HUES6 (cell line): ENCODE measurements at regions not wholly inside any gene's neighbourhood (a gene's known extent, or its start where the extent isn't known, plus 50 kb on each side); places are given as distances from the start of the nearest gene placed in this dataset.

ENCODE experiments used
- H3K27ac ChIP-seq: 2 replicates; pipeline ENCODE4 v1.7.0; 2013; ENCODE audit warnings: low read depth, mild to moderate bottlenecking, low read length, inconsistent platforms
- H3K27me3 ChIP-seq: 2 replicates; pipeline ENCODE4 v1.6.1; 2013; ENCODE audit warnings: low read length; ENCODE audit not compliant: control insufficient read depth, insufficient read depth
- H3K36me3 ChIP-seq: 2 replicates; pipeline ENCODE4 v1.6.1; 2013; ENCODE audit warnings: low read length; ENCODE audit not compliant: control insufficient read depth, insufficient read depth
- H3K4me1 ChIP-seq: 2 replicates; pipeline ENCODE4 v1.6.1; 2013; ENCODE audit warnings: low read length; ENCODE audit not compliant: control insufficient read depth, insufficient read depth
- H3K4me3 ChIP-seq: 2 replicates; pipeline ENCODE4 v1.5.1; 2013; ENCODE audit warnings: low read depth, low read length
- H3K9ac ChIP-seq: one replicate; pipeline ENCODE4 v1.6.1; 2013; ENCODE audit warnings: mild to moderate bottlenecking, low read length
- H3K9me3 ChIP-seq: 2 replicates; pipeline ENCODE4 v1.6.1; 2013; ENCODE audit warnings: low read depth, low read length; ENCODE audit not compliant: control insufficient read depth, insufficient read depth

GRCh38 chr10:58140691-58141347, 126.9 kb downstream of the IPMK start:
- Histone ChIP-seq H3K4me1 (no peaks in the 10 kb centered on the region), H3K36me3 (no peaks in the 10 kb centered on the region), H3K9me3 (peaks cover 21% of the 10 kb centered on the region), H3K27ac (no peak overlapping the region), H3K9ac (no peak overlapping the region), H3K27me3 (no peaks in the 10 kb centered on the region), H3K4me3 (no peak overlapping the region)

- Histone ChIP-seq H3K4me3 (no peak overlapping the region), H3K9me3 (peaks cover 18% of the 10 kb centered on the region), H3K36me3 (no peaks in the 10 kb centered on the region), H3K4me1 (no peaks in the 10 kb centered on the region), H3K27ac (no peak overlapping the region), H3K9ac (no peak overlapping the region), H3K27me3 (no peaks in the 10 kb centered on the region)
Measured at GRCh38 chr10:58140054-58140453, 127.6 kb downstream of the IPMK start.

GRCh38 chr10:58137813-58138212, 129.9 kb downstream of the IPMK start:
- Histone ChIP-seq H3K27me3 (no peaks in the 10 kb centered on the region), H3K9ac (no peak overlapping the region), H3K4me3 (no peak overlapping the region), H3K27ac (no peak overlapping the region), H3K9me3 (0 out of 2 replicates have a peak, but pooled peaks cover 3% of the 10 kb centered on the region), H3K4me1 (no peaks in the 10 kb centered on the region), H3K36me3 (no peaks in the 10 kb centered on the region)

- H3K36me3 ChIP-seq = no peaks in the 10 kb centered on the region
- no peaks in the 10 kb centered on the region for H3K27me3 ChIP-seq
- H3K4me3 ChIP-seq = no peak overlapping the region
- no peaks in the 10 kb centered on the region for H3K9me3 ChIP-seq
- H3K27ac ChIP-seq = no peak overlapping the region
- H3K4me1 ChIP-seq = no peaks in the 10 kb centered on the region
- no peak overlapping the region for H3K9ac ChIP-seq
Measured at GRCh38 chr10:58115218-58116050, 152.3 kb downstream of the IPMK start.

- no peaks in the 10 kb centered on the region for H3K4me1 ChIP-seq
- no peak overlapping the region for H3K4me3 ChIP-seq
Measured at GRCh38 chr10:58109731-58110130, 158.0 kb downstream of the IPMK start.

GRCh38 chr10:58107506-58107905, 160.2 kb downstream of the IPMK start:
- Histone ChIP-seq H3K36me3 (no peaks in the 10 kb centered on the region), H3K27ac (no peak overlapping the region)

More at GRCh38 chr10:58109731-58110130, 158.0 kb downstream of the IPMK start:
- Histone ChIP-seq H3K9me3 (0 out of 2 replicates have a peak, but pooled peaks cover 3% of the 10 kb centered on the region), H3K9ac (no peak overlapping the region), H3K27me3 (no peaks in the 10 kb centered on the region), H3K27ac (no peak overlapping the region), H3K36me3 (no peaks in the 10 kb centered on the region)

GRCh38 chr10:58106211-58107035, 161.3 kb downstream of the IPMK start:
- H3K4me3 ChIP-seq = no peak overlapping the region
- H3K9ac ChIP-seq = no peak overlapping the region
- H3K27ac ChIP-seq = no peak overlapping the region
- no peaks in the 10 kb centered on the region for H3K4me1 ChIP-seq
- H3K9me3 ChIP-seq = peaks cover 13% of the 10 kb centered on the region
- H3K27me3 ChIP-seq = no peaks in the 10 kb centered on the region
- H3K36me3 ChIP-seq = no peaks in the 10 kb centered on the region

More at GRCh38 chr10:58107506-58107905, 160.2 kb downstream of the IPMK start:
- Histone ChIP-seq H3K4me1 (no peaks in the 10 kb centered on the region), H3K27me3 (no peaks in the 10 kb centered on the region), H3K9me3 (peaks cover 9% of the 10 kb centered on the region), H3K9ac (no peak overlapping the region), H3K4me3 (no peak overlapping the region)

- Histone ChIP-seq H3K4me3 (no peak overlapping the region), H3K36me3 (no peaks in the 10 kb centered on the region), H3K27me3 (no peaks in the 10 kb centered on the region), H3K9me3 (peaks cover 13% of the 10 kb centered on the region), H3K27ac (no peak overlapping the region), H3K4me1 (no peaks in the 10 kb centered on the region), H3K9ac (no peak overlapping the region)
Measured at GRCh38 chr10:58104351-58104751, 163.3 kb downstream of the IPMK start.

- H3K9ac ChIP-seq = no peak overlapping the region
- no peaks in the 10 kb centered on the region for H3K27me3 ChIP-seq
- H3K4me3 ChIP-seq = no peak overlapping the region
- H3K27ac ChIP-seq = no peak overlapping the region
- no peaks in the 10 kb centered on the region for H3K4me1 ChIP-seq
- H3K9me3 ChIP-seq = peaks cover 13% of the 10 kb centered on the region
- H3K36me3 ChIP-seq = no peaks in the 10 kb centered on the region
Measured at GRCh38 chr10:58102897-58103296, 164.8 kb downstream of the IPMK start.

GRCh38 chr10:58101682-58102081, 166.0 kb downstream of the IPMK start:
- Histone ChIP-seq H3K27ac (no peak overlapping the region), H3K27me3 (no peaks in the 10 kb centered on the region), H3K36me3 (no peaks in the 10 kb centered on the region), H3K4me3 (no peak overlapping the region), H3K9me3 (peaks cover 12% of the 10 kb centered on the region), H3K4me1 (no peaks in the 10 kb centered on the region), H3K9ac (no peak overlapping the region)
